HepG2 (cell line): ENCODE measurements at regions not wholly inside any gene's neighbourhood (a gene's known extent, or its start where the extent isn't known, plus 50 kb on each side); places are given as distances from the start of the nearest gene placed in this dataset.

Experiments
- ATAC-seq: fragments of 200-7000 bp; cut with Tn5 transposase; 3 replicates; pipeline ENCODE4 v1.9.1; 2020; ENCODE audit warnings: mild to moderate bottlenecking, moderate library complexity
- BruUV-seq: library from RNA; stranded (reverse); fragments of 400-500 nt; replicated peaks from 2 replicates; lab custom pipeline; 2021; lab: Mats Ljungman, UMichigan
- CTCF ChIA-PET: fragments of 300-600 bp; formaldehyde crosslinking; extraction: SDS; loops from one replicate; lab custom pipeline; 2021; ENCODE audit warnings: low total read pairs, inconsistent platforms, low intra/inter-chr PET ratio; lab: Yijun Ruan, JAX
- POLR2A ChIA-PET: fragments of 350-600 bp; sonication (Branson Sonifier 250); formaldehyde crosslinking; loops from one replicate; lab custom pipeline; 2020; ENCODE audit warnings: antibody characterized with exemption, inconsistent platforms; lab: Yijun Ruan, JAX
- DNase-seq: peaks from one replicate; pipeline ENCODE4 v3.0.0-alpha.2; 2015; ENCODE audit warnings: low spot score
- FAIRE-seq: peaks from 3 replicates; lab custom pipeline; 2011; peaks lifted over from hg19 to GRCh38; lab: Jason Lieb, UNC
- H2AFZ ChIP-seq: one replicate; pipeline ENCODE4 v1.6.1; 2011; ENCODE audit warnings: low read length, inconsistent platforms
- H3K27ac ChIP-seq: fragments of 300-600 bp; 3 replicates; pipeline ENCODE4 v1.8.0; 2011; ENCODE audit warnings: mixed run types, mild to moderate bottlenecking, mixed read lengths, low read length, inconsistent platforms; ENCODE audit not compliant: insufficient read depth; ENCODE audit errors: extremely low read length
- H3K27me3 ChIP-seq, 2 experiments: fragments of 200-600 bp in 1 of 2; 2 replicates in 1 of 2; 3 replicates in 1 of 2; pipeline versions ENCODE4 v1.6.0 to v1.8.0; 2011; ENCODE audit warnings: low read length in 2 of 2, mild to moderate bottlenecking in 2 of 2, moderate library complexity in 2 of 2, inconsistent platforms in 1 of 2; ENCODE audit not compliant: insufficient read depth in 2 of 2, control insufficient read depth in 1 of 2
- H3K36me3 ChIP-seq, 2 experiments: fragments of 200-600 bp in 1 of 2; replicated peaks in 1 of 2; 2 replicates in 1 of 2; 3 replicates in 1 of 2; pipeline versions ENCODE4 v1.5.1 to v1.8.0; 2011; ENCODE audit warnings: low read length in 2 of 2, inconsistent platforms in 1 of 2; ENCODE audit not compliant: insufficient read depth in 2 of 2, control insufficient read depth in 1 of 2
- H3K4me1 ChIP-seq: 2 replicates; pipeline ENCODE4 v1.5.1; 2012; ENCODE audit warnings: low read length, inconsistent platforms; ENCODE audit not compliant: insufficient read depth
- H3K4me2 ChIP-seq: 2 replicates; pipeline ENCODE4 v1.6.0; 2011; ENCODE audit warnings: low read depth, low read length, inconsistent platforms
- H3K4me3 ChIP-seq, 3 experiments: fragments of 200-600 bp in 1 of 3; sonication (generic), shearing (Covaris generic) in 1 of 3; replicated peaks in 1 of 3; 2 replicates each; pipeline ENCODE4 v1.5.1; 2011 to 2016; ENCODE audit warnings: low read length in 3 of 3, inconsistent platforms in 2 of 3, low read depth in 2 of 3, mild to moderate bottlenecking in 2 of 3, control low read depth in 1 of 3, mixed read lengths in 1 of 3; ENCODE audit not compliant: insufficient read depth in 1 of 3
- H3K79me2 ChIP-seq: one replicate; pipeline ENCODE4 v1.6.1; 2011; ENCODE audit warnings: low read length, inconsistent platforms; ENCODE audit not compliant: insufficient read depth
- H3K9ac ChIP-seq: 2 replicates; pipeline ENCODE4 v1.6.0; 2011; ENCODE audit warnings: mild to moderate bottlenecking, low read depth, low read length, inconsistent platforms; ENCODE audit not compliant: insufficient read depth
- H3K9me3 ChIP-seq: 2 replicates; pipeline ENCODE4 v1.5.1; 2012; ENCODE audit warnings: mild to moderate bottlenecking, low read length
- H4K20me1 ChIP-seq: 2 replicates; pipeline ENCODE4 v1.6.0; 2011; ENCODE audit warnings: inconsistent platforms, mild to moderate bottlenecking, low read length, moderate library complexity; ENCODE audit not compliant: insufficient read depth
- RFX3 ChIP-seq: IDR thresholded peaks from 2 replicates; pipeline ENCODE4 v1.6.1; 2016; ENCODE audit warnings: missing biosample characterization, missing genetic modification reagents
- TBP ChIP-seq: sonication (generic); formaldehyde crosslinking; IDR thresholded peaks from 2 replicates; pipeline ENCODE4 v1.5.0; 2020; ENCODE audit warnings: missing genetic modification reagents
- WGBS: methylation state at CpG from one replicate; pipeline ENCODE4 v1.1.6; 2017; ENCODE audit warnings: low lambda C conversion rate; 5-methylcytosine and 5-hydroxymethylcytosine counted together
- in situ Hi-C: cut with HindIII; loops from 2 replicates; pipeline ENCODE4 v1.10.0; 2017; ENCODE audit warnings: low pct_unique_long_range_greater_than_20kb; ENCODE audit not compliant: extremely low pct_ligation_motif_present
- intact Hi-C: fragments of 100-400 bp; cut with micrococcal nuclease; formaldehyde crosslinking; loops from one replicate; pipeline ENCODE4 v1.10.0; 2022; ENCODE audit not compliant: unreplicated experiment

DNA sequence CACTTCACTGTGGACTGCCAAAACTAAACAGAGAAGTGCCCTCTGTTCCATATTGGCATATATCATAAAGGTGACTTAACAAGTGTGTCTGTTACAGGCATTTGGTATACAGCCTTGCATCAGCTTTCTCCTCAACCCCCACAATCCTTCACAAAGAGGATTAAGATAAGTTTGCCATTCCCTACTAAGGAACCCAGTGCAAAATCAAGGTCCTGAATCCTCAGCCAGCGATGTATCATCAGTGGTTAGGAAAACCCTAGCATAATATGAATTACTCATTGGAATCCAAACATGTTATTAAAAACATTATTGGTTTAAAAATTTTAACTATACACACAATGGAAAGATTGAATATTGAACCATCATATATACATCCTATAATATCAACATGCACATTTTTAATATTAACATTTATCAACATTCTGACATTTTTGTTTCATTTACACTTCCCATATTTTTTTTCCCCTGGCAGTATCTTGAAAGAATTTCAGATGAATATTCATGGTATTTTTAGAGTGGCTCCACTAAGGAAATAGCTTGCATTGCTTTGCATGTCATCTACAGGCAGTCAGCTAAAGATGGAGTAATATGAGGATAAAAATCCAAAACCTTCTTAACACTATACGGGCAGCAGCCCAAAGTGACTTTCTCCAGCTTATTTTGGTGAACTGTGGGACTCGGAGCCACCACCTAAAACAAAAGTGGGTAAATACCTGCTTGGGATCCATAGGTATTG lies 215.6 kb upstream of the CHRM2 start:
- TF ChIP-seq TBP (CRISPR knock-in tag), result no peak
- no TSS peak for BruUV-seq
- Histone ChIP-seq H3K36me3 (no peaks in the 10 kb centered on the region), H2AFZ (no peak overlapping the region), H3K9me3 (peaks cover 20% of the 10 kb centered on the region; the same call in 1 of the 2 replicates), H3K27me3 (no peaks in the 10 kb centered on the region), H3K4me2 (no peak overlapping the region), H3K79me2 (no peaks in the 10 kb centered on the region), H4K20me1 (no peaks in the 10 kb centered on the region), H3K4me1 (no peaks in the 10 kb centered on the region), H3K4me3 (no peak overlapping the region), H3K9ac (no peak overlapping the region), H3K27ac (no peak overlapping the region)
- no peak for DNase-seq
- ATAC-seq, result no peak
- no peak for FAIRE-seq
- 24% methylated on average over 3 of the region's 3 CpGs for WGBS
- ChIA-PET POLR2A (no interaction called here), CTCF (no interaction called here)
- intact Hi-C loops (no loop called here), in situ Hi-C loops (no loop called here)

DNA sequence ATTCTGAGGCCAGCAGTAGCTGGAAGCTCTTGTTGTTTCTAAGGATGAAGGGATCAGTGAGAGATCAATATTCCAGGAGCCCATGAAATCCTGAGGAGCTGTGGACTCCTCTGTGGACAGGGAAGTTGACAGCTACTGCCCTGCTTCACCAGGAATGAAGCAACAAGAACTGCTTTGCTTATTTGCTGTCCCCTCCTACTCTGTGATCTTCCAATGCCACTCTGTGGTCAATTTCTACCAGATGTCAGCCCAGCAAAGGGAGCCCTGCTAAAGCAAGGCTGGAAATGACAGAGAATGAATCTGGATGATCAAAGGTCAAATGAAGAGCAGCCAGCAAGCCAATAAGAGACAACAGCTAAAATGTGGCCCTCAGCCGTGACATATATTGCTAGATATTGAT lies 227.5 kb upstream of the CHRM2 start:
- CTCF ChIA-PET, result no interaction called here
- H3K79me2 ChIP-seq, result no peaks in the 10 kb centered on the region
- peaks cover 14% of the 10 kb centered on the region for H3K9me3 ChIP-seq
- H2AFZ ChIP-seq, result no peak overlapping the region
- ATAC-seq, result no peak
- DNase-seq, result no peak
- H3K27ac ChIP-seq, result no peak overlapping the region
- H3K36me3 ChIP-seq, result no peaks in the 10 kb centered on the region
- 5% methylated on average over 1 of the region's 1 CpG for WGBS
- no peaks in the 10 kb centered on the region for H3K4me1 ChIP-seq
- H3K4me2 ChIP-seq, result no peak overlapping the region
- FAIRE-seq, result no peak
- POLR2A ChIA-PET, result no interaction called here
- TF ChIP-seq RFX3 (CRISPR knock-in tag), result no peak
- H3K9ac ChIP-seq, result no peak overlapping the region
- no peaks in the 10 kb centered on the region for H3K27me3 ChIP-seq
- no peaks in the 10 kb centered on the region for H4K20me1 ChIP-seq
- H3K4me3 ChIP-seq, result no peak overlapping the region
- no TSS peak for BruUV-seq
- in situ Hi-C loops, result no loop called here
- intact Hi-C loops, result no loop called here
